Immature natural killer cell (primary cell): ENCODE measurements at regions not wholly inside any gene's neighbourhood (a gene's known extent, or its start where the extent isn't known, plus 50 kb on each side); places are given as distances from the start of the nearest gene placed in this dataset.

ENCODE experiments used
- DNase-seq, 3 donors: peaks; one replicate each; pipeline ENCODE4 v3.0.0; 2022; ENCODE audit warnings: mixed read lengths in 1 of 3
- H3K27ac Mint-ChIP-seq, 6 donors: one replicate each; pipeline ENCODE4 v1.8.0; 2020; ENCODE audit warnings: mixed read lengths in 6 of 6, mild to moderate bottlenecking in 5 of 6, inconsistent platforms in 4 of 6, moderate library complexity in 3 of 6
- H3K27me3 Mint-ChIP-seq, 3 donors: one replicate each; pipeline ENCODE4 v1.8.0; 2020 to 2021; ENCODE audit warnings: low read depth in 3 of 3, mild to moderate bottlenecking in 3 of 3, mixed read lengths in 3 of 3, moderate library complexity in 3 of 3, inconsistent platforms in 1 of 3
- H3K36me3 Mint-ChIP-seq, 3 donors: one replicate each; pipeline ENCODE4 v1.8.0; 2020; ENCODE audit warnings: mixed read lengths in 3 of 3, inconsistent platforms in 2 of 3, mild to moderate bottlenecking in 2 of 3
- H3K4me1 Mint-ChIP-seq, 2 donors: one replicate each; pipeline ENCODE4 v1.8.0; 2020; ENCODE audit warnings: inconsistent platforms in 2 of 2, mild to moderate bottlenecking in 2 of 2, mixed read lengths in 2 of 2, moderate library complexity in 1 of 2
- H3K4me3 Mint-ChIP-seq, 5 donors: one replicate each; pipeline ENCODE4 v1.8.0; 2020; ENCODE audit warnings: mild to moderate bottlenecking in 5 of 5, mixed read lengths in 5 of 5, inconsistent platforms in 3 of 5, moderate library complexity in 3 of 5
- H3K9me3 Mint-ChIP-seq, 6 donors: one replicate each; pipeline ENCODE4 v1.8.0; 2020; ENCODE audit warnings: mild to moderate bottlenecking in 6 of 6, mixed read lengths in 6 of 6, inconsistent platforms in 4 of 6, moderate library complexity in 3 of 6

DNA sequence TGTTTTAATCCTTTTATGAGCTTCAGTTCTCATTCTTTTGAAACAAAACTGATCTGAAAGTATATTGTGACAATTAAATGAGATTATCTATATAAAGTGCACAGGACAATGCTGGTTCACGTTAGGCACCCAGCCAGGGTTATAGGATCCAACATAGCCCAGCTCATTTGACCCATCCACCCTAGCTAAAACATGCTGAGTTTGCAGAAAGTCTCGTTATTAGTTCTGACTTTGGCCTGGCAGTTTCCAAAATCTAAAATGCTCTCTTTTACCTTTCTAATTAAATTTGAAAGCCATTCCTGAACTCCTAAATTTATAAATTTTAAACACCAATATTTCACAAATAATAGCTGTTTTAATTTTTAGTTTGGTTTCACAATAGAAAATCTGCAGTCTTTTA lies 131.9 kb upstream of the PTPRD start:
- Mint-ChIP-seq H3K4me3 (no peak overlapping the region), H3K4me1 (no peaks in the 10 kb centered on the region), H3K27me3 (peaks cover 0 to 3% (median 0%) of the 10 kb centered on the region in 3 donors), H3K9me3 (peaks cover 11 to 73% (median 43%) of the 10 kb centered on the region in 6 donors), H3K27ac (no peak overlapping the region), H3K36me3 (no peaks in the 10 kb centered on the region)
- no peak for DNase-seq

DNA sequence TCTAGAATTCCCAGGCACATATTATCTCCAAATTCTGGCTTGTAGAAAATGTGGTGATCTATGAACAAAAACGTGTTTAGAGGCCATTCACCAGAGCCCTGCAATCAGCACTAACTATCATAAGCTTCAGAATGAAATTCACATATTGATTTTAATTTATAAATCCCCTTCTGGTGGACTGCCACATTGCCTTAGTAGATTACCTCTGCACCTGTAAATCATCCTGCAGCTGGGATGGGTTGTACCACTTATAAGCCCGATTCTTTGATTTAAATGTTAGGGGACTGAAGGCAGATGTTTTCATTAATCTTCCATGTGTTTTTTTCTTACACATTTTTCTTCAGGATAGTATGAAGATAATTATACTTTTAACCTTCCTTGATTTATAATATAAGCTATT lies 140.7 kb upstream of the PTPRD start:
- H3K4me3 Mint-ChIP-seq, result no peak overlapping the region
- H3K9me3 Mint-ChIP-seq, result peaks cover 8 to 58% (median 43%) of the 10 kb centered on the region in 6 donors
- no peaks in the 10 kb centered on the region for H3K4me1 Mint-ChIP-seq
- no peaks in the 10 kb centered on the region for H3K36me3 Mint-ChIP-seq
- no peak overlapping the region for H3K27ac Mint-ChIP-seq
- no peak for DNase-seq
- H3K27me3 Mint-ChIP-seq, result peaks cover 0 to 2% (median 0%) of the 10 kb centered on the region in 3 donors

GRCh38 chr9:10764481-10764880 lies 151.7 kb upstream of the PTPRD start:
- DNase-seq, result no peak
- H3K4me3 Mint-ChIP-seq, result no peak overlapping the region
- peaks cover 13 to 45% (median 20%) of the 10 kb centered on the region in 6 donors for H3K9me3 Mint-ChIP-seq
- no peak overlapping the region for H3K27ac Mint-ChIP-seq
- H3K27me3 Mint-ChIP-seq, result peaks cover 0 to 3% (median 0%) of the 10 kb centered on the region in 3 donors
- no peaks in the 10 kb centered on the region for H3K4me1 Mint-ChIP-seq
- no peaks in the 10 kb centered on the region for H3K36me3 Mint-ChIP-seq

GRCh38 chr9:10773136-10773535 lies 160.3 kb upstream of the PTPRD start:
- no peak for DNase-seq
- no peaks in the 10 kb centered on the region for H3K36me3 Mint-ChIP-seq

DNA sequence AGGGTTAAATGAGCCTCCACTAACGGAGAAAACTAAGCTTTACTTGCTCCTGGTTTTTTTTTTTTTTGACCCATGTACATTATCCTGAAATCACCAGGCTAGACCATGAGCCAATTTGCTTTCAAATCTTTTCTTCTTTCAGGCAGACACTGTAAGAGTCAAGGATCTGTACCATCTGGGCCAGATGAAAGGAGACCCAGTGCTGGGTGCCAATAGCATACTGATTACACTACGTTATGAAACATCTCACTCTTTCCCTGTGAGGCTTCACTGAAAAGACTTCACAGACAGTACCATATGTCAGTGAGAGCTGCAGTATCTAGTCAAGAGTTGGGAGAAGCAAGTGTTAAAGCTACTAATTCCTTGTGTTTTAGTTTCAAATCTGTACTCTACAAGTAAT lies 161.2 kb upstream of the PTPRD start:
- Mint-ChIP-seq H3K36me3 (no peaks in the 10 kb centered on the region), H3K4me1 (no peaks in the 10 kb centered on the region), H3K9me3 (peaks cover 3 to 37% (median 24%) of the 10 kb centered on the region in 6 donors), H3K27me3 (no peaks in the 10 kb centered on the region), H3K4me3 (no peak overlapping the region), H3K27ac (no peak overlapping the region)
- no peak for DNase-seq

More at GRCh38 chr9:10773136-10773535, 160.3 kb upstream of the PTPRD start:
- H3K9me3 Mint-ChIP-seq, result peaks cover 4 to 39% (median 26%) of the 10 kb centered on the region in 6 donors
- no peaks in the 10 kb centered on the region for H3K27me3 Mint-ChIP-seq
- no peaks in the 10 kb centered on the region for H3K4me1 Mint-ChIP-seq
- H3K4me3 Mint-ChIP-seq, result no peak overlapping the region
- no peak overlapping the region for H3K27ac Mint-ChIP-seq

DNA sequence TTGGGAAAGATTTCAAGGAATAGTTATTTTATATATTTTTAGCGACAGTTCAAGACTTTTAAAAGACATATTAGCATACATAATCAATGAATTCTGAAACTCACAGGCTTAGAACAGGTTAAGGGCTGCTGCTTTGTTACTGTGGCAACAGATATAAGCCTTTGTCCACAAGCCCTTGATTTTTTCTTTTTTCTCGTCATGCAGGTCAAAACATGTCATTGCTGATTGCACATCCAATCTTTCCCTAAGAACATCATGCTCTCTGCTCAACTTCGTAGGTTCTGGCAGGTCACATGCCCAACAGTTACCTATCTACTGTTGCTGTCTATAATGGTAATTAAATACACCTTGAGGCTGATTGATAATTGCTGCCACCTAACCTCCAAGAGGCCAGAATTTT lies 172.5 kb upstream of the PTPRD start:
- peaks cover 16 to 41% (median 32%) of the 10 kb centered on the region in 6 donors for H3K9me3 Mint-ChIP-seq
- H3K27me3 Mint-ChIP-seq, result peaks cover 0 to 3% (median 0%) of the 10 kb centered on the region in 3 donors
- H3K4me3 Mint-ChIP-seq, result no peak overlapping the region
- no peak overlapping the region for H3K27ac Mint-ChIP-seq
- peaks cover 0 to 4% (median 3%) of the 10 kb centered on the region in 3 donors for H3K36me3 Mint-ChIP-seq
- H3K4me1 Mint-ChIP-seq, result no peaks in the 10 kb centered on the region
- no peak for DNase-seq

- Mint-ChIP-seq H3K27me3 (peaks cover 0 to 2% (median 0%) of the 10 kb centered on the region in 3 donors), H3K4me1 (no peaks in the 10 kb centered on the region), H3K36me3 (peaks cover 0 to 4% (median 3%) of the 10 kb centered on the region in 3 donors), H3K27ac (no peak overlapping the region), H3K9me3 (peaks cover 21 to 59% (median 44%) of the 10 kb centered on the region in 6 donors), H3K4me3 (no peak overlapping the region)
- DNase-seq, result no peak
These were observed 180.5 kb upstream of the PTPRD start for GRCh38 chr9:10793306-10793705.

- H3K4me1 Mint-ChIP-seq, result no peaks in the 10 kb centered on the region
- no peak overlapping the region for H3K27ac Mint-ChIP-seq
- peaks cover 2 to 56% (median 30%) of the 10 kb centered on the region in 6 donors for H3K9me3 Mint-ChIP-seq
- H3K4me3 Mint-ChIP-seq, result no peak overlapping the region
- no peak for DNase-seq
- H3K27me3 Mint-ChIP-seq, result no peaks in the 10 kb centered on the region
- no peaks in the 10 kb centered on the region for H3K36me3 Mint-ChIP-seq
These were observed 191.7 kb upstream of the PTPRD start for GRCh38 chr9:10804486-10804885.

- DNase-seq, result no peak
- H3K36me3 Mint-ChIP-seq, result peaks cover 0 to 3% (median 0%) of the 10 kb centered on the region in 3 donors
- no peaks in the 10 kb centered on the region for H3K4me1 Mint-ChIP-seq
- no peak overlapping the region for H3K4me3 Mint-ChIP-seq
- no peak overlapping the region for H3K27ac Mint-ChIP-seq
- no peaks in the 10 kb centered on the region for H3K27me3 Mint-ChIP-seq
- H3K9me3 Mint-ChIP-seq, result peaks cover 5 to 46% (median 28%) of the 10 kb centered on the region in 6 donors
These were observed 194.1 kb upstream of the PTPRD start for GRCh38 chr9:10806868-10807267.

- peaks cover 0 to 2% (median 0%) of the 10 kb centered on the region in 3 donors for H3K27me3 Mint-ChIP-seq
- H3K4me1 Mint-ChIP-seq, result no peaks in the 10 kb centered on the region
- H3K4me3 Mint-ChIP-seq, result no peak overlapping the region
- no peak for DNase-seq
- H3K9me3 Mint-ChIP-seq, result peaks cover 19 to 42% (median 28%) of the 10 kb centered on the region in 6 donors
- H3K27ac Mint-ChIP-seq, result no peak overlapping the region
- H3K36me3 Mint-ChIP-seq, result peaks cover 0 to 5% (median 5%) of the 10 kb centered on the region in 3 donors
These were observed 205.4 kb upstream of the PTPRD start for GRCh38 chr9:10818206-10818605.

DNA sequence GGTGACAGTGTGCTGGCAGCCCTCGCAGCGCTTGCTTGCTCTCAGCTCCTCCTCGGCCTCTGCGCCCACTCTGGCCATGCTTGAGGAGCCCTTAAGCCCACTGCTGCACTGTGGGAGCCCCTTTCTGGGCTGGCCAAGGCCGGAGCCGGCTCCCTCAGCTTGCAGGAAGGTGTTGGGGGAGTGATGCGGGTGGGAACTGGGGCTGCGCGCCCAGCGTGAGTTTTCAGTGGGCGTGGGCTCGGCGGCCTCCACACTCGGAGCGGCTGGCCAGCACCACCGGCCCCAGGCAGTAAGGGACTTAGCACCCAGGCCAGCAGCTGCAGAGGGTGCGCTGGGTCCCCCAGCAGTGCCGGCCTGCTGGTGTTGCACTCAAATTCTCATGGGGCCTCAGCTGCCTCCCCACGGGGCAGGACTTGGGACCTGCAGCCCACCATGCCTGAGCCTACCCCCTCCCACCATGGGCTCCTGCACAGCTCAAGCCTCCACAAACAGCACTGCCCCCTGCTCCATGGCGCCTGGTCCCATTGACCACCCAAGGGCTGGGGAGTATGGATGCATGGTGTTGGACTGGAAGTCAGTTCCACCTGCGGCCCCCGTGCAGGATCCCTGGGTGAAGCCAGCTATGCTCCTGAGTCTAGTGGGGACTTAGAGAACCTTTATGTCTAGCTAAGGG lies 223.1 kb upstream of the PTPRD start:
- no peak overlapping the region for H3K4me3 Mint-ChIP-seq
- no peaks in the 10 kb centered on the region for H3K27me3 Mint-ChIP-seq
- no peak overlapping the region for H3K27ac Mint-ChIP-seq
- no peaks in the 10 kb centered on the region for H3K4me1 Mint-ChIP-seq
- DNase-seq, result no peak
- H3K36me3 Mint-ChIP-seq, result no peaks in the 10 kb centered on the region
- H3K9me3 Mint-ChIP-seq, result peaks cover 18 to 52% (median 26%) of the 10 kb centered on the region in 6 donors

- no peaks in the 10 kb centered on the region for H3K4me1 Mint-ChIP-seq
- H3K9me3 Mint-ChIP-seq, result peaks cover 7 to 46% (median 24%) of the 10 kb centered on the region in 6 donors
- peaks cover 0 to 4% (median 0%) of the 10 kb centered on the region in 3 donors for H3K27me3 Mint-ChIP-seq
These were observed 230.3 kb upstream of the PTPRD start for GRCh38 chr9:10843151-10843550.

GRCh38 chr9:10855847-10856246 lies 243.0 kb upstream of the PTPRD start:
- no peak for DNase-seq
- Mint-ChIP-seq H3K27me3 (peaks cover 0 to 3% (median 2%) of the 10 kb centered on the region in 3 donors), H3K4me1 (no peaks in the 10 kb centered on the region), H3K36me3 (no peaks in the 10 kb centered on the region), H3K27ac (no peak overlapping the region), H3K9me3 (peaks cover 3 to 46% (median 30%) of the 10 kb centered on the region in 6 donors), H3K4me3 (no peak overlapping the region)

More at GRCh38 chr9:10843151-10843550, 230.3 kb upstream of the PTPRD start:
- Mint-ChIP-seq H3K36me3 (peaks cover 0 to 3% (median 0%) of the 10 kb centered on the region in 3 donors), H3K4me3 (no peak overlapping the region), H3K27ac (no peak overlapping the region)
- DNase-seq, result no peak

- Mint-ChIP-seq H3K27ac (no peak overlapping the region), H3K4me3 (no peak overlapping the region), H3K4me1 (no peaks in the 10 kb centered on the region), H3K9me3 (peaks cover 0 to 46% (median 36%) of the 10 kb centered on the region in 6 donors), H3K27me3 (peaks cover 0 to 3% (median 2%) of the 10 kb centered on the region in 3 donors), H3K36me3 (no peaks in the 10 kb centered on the region)
- no peak for DNase-seq
These were observed 246.0 kb upstream of the PTPRD start for GRCh38 chr9:10858817-10859216.
